Keratinocyte (primary cell): ENCODE measurements at regions not wholly inside any gene's neighbourhood (a gene's known extent, or its start where the extent isn't known, plus 50 kb on each side); places are given as distances from the start of the nearest gene placed in this dataset.

Experiments
- DNase-seq: peaks from one replicate; pipeline ENCODE4 v3.0.0-alpha.2; 2011; ENCODE audit warnings: low read depth, missing footprints, low spot score
- FAIRE-seq: peaks from 2 replicates; lab custom pipeline; 2011; peaks lifted over from hg19 to GRCh38; lab: Jason Lieb, UNC
- H2AFZ ChIP-seq: 2 replicates; pipeline ENCODE4 v1.6.0; 2012; ENCODE audit warnings: low read length, control low read depth, inconsistent platforms; ENCODE audit not compliant: control insufficient read depth
- H3K27ac ChIP-seq: 2 replicates; pipeline ENCODE4 v1.5.1; 2011; ENCODE audit warnings: low read length; ENCODE audit not compliant: control insufficient read depth, insufficient read depth
- H3K27me3 ChIP-seq: 3 replicates; pipeline ENCODE4 v1.6.0; 2011; ENCODE audit warnings: low read length; ENCODE audit not compliant: control insufficient read depth, insufficient read depth; ENCODE audit errors: extremely low read depth
- H3K36me3 ChIP-seq, 2 experiments: 2 replicates in 1 of 2; 3 replicates in 1 of 2; pipeline ENCODE4 v1.5.1; 2011; ENCODE audit warnings: low read length in 2 of 2, mild to moderate bottlenecking in 1 of 2; ENCODE audit not compliant: control insufficient read depth in 2 of 2, insufficient read depth in 2 of 2; ENCODE audit errors: extremely low read depth in 1 of 2
- H3K4me1 ChIP-seq: 3 replicates; pipeline ENCODE4 v1.5.1; 2011; ENCODE audit warnings: low read length; ENCODE audit not compliant: control insufficient read depth, insufficient read depth; ENCODE audit errors: extremely low read depth
- H3K4me2 ChIP-seq: 3 replicates; pipeline ENCODE4 v1.6.0; 2011; ENCODE audit warnings: low read depth, low read length; ENCODE audit not compliant: control insufficient read depth, insufficient read depth; ENCODE audit errors: extremely low read depth
- H3K4me3 ChIP-seq, 3 experiments: fragments of 200-600 bp in 1 of 3; sonication (generic) in 1 of 3; 2 replicates in 2 of 3; 3 replicates in 1 of 3; pipeline ENCODE4 v1.5.1; 2011 to 2016; ENCODE audit warnings: low read length in 3 of 3, mild to moderate bottlenecking in 3 of 3, control low read depth in 2 of 3, inconsistent platforms in 1 of 3, low read depth in 1 of 3, mixed read lengths in 1 of 3, mixed run types in 1 of 3, moderate library complexity in 1 of 3; ENCODE audit not compliant: control insufficient read depth in 2 of 3, insufficient read depth in 2 of 3; ENCODE audit errors: extremely low read depth in 1 of 3
- H3K79me2 ChIP-seq: 2 replicates; pipeline ENCODE4 v1.6.0; 2012; ENCODE audit warnings: low read length; ENCODE audit not compliant: control insufficient read depth, insufficient read depth
- H3K9ac ChIP-seq: 3 replicates; pipeline ENCODE4 v1.6.0; 2011; ENCODE audit warnings: low read length; ENCODE audit not compliant: control insufficient read depth, insufficient read depth; ENCODE audit errors: extremely low read depth
- H3K9me1 ChIP-seq: 3 replicates; pipeline ENCODE4 v1.6.0; 2011; ENCODE audit warnings: low read length; ENCODE audit not compliant: control insufficient read depth, insufficient read depth; ENCODE audit errors: extremely low read depth
- H3K9me3 ChIP-seq: 2 replicates; pipeline ENCODE4 v1.5.1; 2012; ENCODE audit warnings: low read depth, low read length; ENCODE audit not compliant: control insufficient read depth
- H4K20me1 ChIP-seq: 3 replicates; pipeline ENCODE4 v1.6.0; 2011; ENCODE audit warnings: low read length; ENCODE audit not compliant: control insufficient read depth, insufficient read depth; ENCODE audit errors: extremely low read depth
- CTCF ChIP-seq, 3 experiments: IDR thresholded peaks in 1 of 3; conservative IDR thresholded peaks in 1 of 3; optimal IDR thresholded peaks in 1 of 3; 2 replicates in 2 of 3; 3 replicates in 1 of 3; pipeline versions ENCODE3 to v1.5.1; 2011; ENCODE audit warnings: low read length in 3 of 3, mild to moderate bottlenecking in 3 of 3, moderate library complexity in 2 of 3, control low read depth in 1 of 3, inconsistent platforms in 1 of 3; ENCODE audit not compliant: insufficient read depth in 2 of 3; ENCODE audit errors: extremely low read depth in 1 of 3
- EZH2 ChIP-seq: IDR thresholded peaks from one replicate; pipeline ENCODE4 v1.6.1; 2012; ENCODE audit warnings: inconsistent platforms, mild to moderate bottlenecking, low read length, moderate library complexity
- dilution Hi-C: fragments of 300-500 bp; cut with MboI; formaldehyde crosslinking; loops from one replicate; pipeline ENCODE4 v1.7.0; 2020; ENCODE audit warnings: low sequenced_read_pairs; ENCODE audit not compliant: extremely low pct_ligation_motif_present

GRCh38 chr17:77728871-77729270 is 229.6 kb upstream of the TNRC6C start:
- peaks cover 9% of the 10 kb centered on the region for H3K27me3 ChIP-seq
- dilution Hi-C loops: no loop called here
- no peak for FAIRE-seq
- no peak overlapping the region for H2AFZ ChIP-seq
- H4K20me1 ChIP-seq: no peaks in the 10 kb centered on the region
- TF ChIP-seq CTCF (optimal IDR thresholded peaks at IDR 0.05 in 1 of 3, IDR thresholded peaks at IDR 0.05 in 1 of 3, conservative IDR thresholded peaks at IDR 0.05 in 1 of 3; ENCODE audit: extremely low read depth in 1 of 3, insufficient read depth in 2 of 3, low read length in 3 of 3): no peak
- TF ChIP-seq EZH2: no peak
- DNase-seq: no peak
- no peak overlapping the region for H3K27ac ChIP-seq
- no peak overlapping the region for H3K9ac ChIP-seq
- H3K4me2 ChIP-seq: no peak overlapping the region
- peaks cover 6% of the 10 kb centered on the region for H3K9me3 ChIP-seq
- no peaks in the 10 kb centered on the region for H3K79me2 ChIP-seq
- no peaks in the 10 kb centered on the region for H3K9me1 ChIP-seq
- H3K36me3 ChIP-seq: no peaks in the 10 kb centered on the region
- no peak overlapping the region for H3K4me3 ChIP-seq
- no peaks in the 10 kb centered on the region for H3K4me1 ChIP-seq

GRCh38 chr17:77729587-77729986 is 228.9 kb upstream of the TNRC6C start:
- no peaks in the 10 kb centered on the region for H4K20me1 ChIP-seq
- no peak overlapping the region for H3K27ac ChIP-seq
- no peak for DNase-seq
- H3K9me1 ChIP-seq: no peaks in the 10 kb centered on the region
- no peaks in the 10 kb centered on the region for H3K79me2 ChIP-seq
- FAIRE-seq: no peak
- H3K36me3 ChIP-seq: no peaks in the 10 kb centered on the region
- TF ChIP-seq CTCF (optimal IDR thresholded peaks at IDR 0.05 in 1 of 3, IDR thresholded peaks at IDR 0.05 in 1 of 3, conservative IDR thresholded peaks at IDR 0.05 in 1 of 3; ENCODE audit: extremely low read depth in 1 of 3, insufficient read depth in 2 of 3, low read length in 3 of 3): no peak
- no peak for TF ChIP-seq EZH2
- H3K9me3 ChIP-seq: peaks cover 6% of the 10 kb centered on the region
- no peak overlapping the region for H3K4me3 ChIP-seq
- H3K9ac ChIP-seq: no peak overlapping the region
- dilution Hi-C loops: no loop called here
- no peaks in the 10 kb centered on the region for H3K4me1 ChIP-seq
- H2AFZ ChIP-seq: no peak overlapping the region
- H3K4me2 ChIP-seq: no peak overlapping the region
- peaks cover 16% of the 10 kb centered on the region for H3K27me3 ChIP-seq
